Fibroblast of peridontal ligament (primary cell): ENCODE measurements at regions not wholly inside any gene's neighbourhood (a gene's known extent, or its start where the extent isn't known, plus 50 kb on each side); places are given as distances from the start of the nearest gene placed in this dataset.
"Not testable (repeated sequence)": the region's sequence is repeated elsewhere in the genome, so short reads cannot be mapped to it uniquely, and the experiment has no call there.

Source experiments
- DNase-seq: peaks from one replicate; pipeline ENCODE4 v3.0.0-alpha.2; 2010; ENCODE audit errors: extremely low read depth

DNA sequence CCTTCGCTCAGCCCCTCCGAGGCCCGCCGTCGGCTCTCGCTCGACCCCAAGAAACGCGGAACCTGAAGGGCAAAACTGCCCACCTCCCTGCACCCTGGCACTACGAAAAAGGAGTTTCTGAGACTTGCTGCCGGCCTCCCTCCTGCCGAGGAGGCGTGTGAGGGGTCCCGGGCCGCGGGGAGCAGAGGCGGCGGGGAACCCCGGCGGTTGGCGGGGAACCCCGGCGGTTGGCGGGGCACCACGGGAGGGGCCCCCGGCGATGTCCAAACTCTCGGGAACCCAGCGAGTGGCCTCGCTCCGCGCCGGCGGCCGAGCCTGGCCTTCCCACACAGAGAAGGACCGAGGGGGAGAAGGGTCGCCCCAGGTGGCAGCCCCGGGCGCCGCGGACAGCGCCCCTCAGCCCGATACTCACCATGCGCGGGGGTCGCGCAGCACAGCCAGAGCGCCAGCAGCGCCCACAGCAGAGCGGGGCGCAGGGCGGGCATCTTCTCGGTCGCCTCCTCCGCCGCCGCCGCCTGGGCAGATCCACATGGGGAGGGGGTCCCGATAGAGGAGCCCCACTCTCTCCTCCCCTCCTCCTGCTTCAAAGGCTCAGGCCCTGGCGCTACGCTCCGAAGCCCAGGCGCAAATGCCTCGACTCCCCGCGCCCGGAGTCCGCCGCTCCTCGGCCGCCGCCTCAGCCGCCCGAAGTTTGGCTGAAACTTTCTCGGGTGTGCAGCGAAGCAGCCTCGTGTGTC lies 69.4 kb upstream of the NUDT4B start:
- peak; percentile 13 for DNase-seq

DNA sequence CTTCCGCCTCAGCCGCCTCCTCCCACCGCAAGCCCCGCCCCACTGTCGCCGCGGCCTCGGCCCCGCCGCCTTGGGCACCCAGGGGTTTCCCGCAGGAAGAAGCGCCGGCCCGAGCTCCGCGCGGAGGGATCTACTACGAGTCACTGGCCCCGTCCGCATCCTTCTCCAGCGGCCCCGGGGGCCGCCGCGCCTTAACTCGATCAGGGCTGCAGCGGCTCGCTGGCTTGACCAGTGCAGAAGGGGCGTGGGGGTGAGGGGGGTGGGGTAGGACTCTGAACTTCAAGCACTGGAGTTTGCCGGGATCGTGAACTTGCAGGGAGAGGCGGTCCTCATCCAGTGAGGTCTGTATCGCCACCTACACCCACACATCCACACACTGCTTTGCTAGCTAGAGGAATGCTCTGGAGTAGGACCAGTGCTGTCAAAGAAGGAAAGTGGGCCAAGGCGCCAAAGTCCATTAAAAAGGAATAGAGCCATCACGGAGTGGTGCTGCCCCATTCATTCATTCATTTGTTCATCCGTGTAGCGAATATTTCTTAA lies 68.7 kb upstream of the NUDT4B start:
- DNase-seq, result not testable (repeated sequence)

DNA sequence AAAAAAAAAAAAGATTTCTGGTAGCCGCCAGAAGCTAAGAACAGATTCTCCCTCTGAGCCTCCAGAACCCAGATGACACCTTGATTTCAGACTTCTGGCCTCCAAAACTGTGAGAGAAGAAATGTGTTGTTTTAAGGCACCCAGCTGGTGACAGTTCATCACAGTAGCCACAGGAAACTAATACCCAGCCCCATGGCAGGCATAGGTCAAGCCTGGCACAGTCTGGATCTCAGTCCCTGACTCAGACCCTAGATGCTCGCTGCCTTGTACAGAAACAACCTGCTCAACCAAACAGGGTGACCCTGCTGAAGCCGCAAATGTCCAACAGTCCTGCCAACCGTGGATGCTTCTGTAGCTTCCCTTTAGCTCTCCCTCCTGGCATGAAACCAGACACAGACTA lies 61.8 kb upstream of the NUDT4B start:
- not testable (repeated sequence) for DNase-seq

DNA sequence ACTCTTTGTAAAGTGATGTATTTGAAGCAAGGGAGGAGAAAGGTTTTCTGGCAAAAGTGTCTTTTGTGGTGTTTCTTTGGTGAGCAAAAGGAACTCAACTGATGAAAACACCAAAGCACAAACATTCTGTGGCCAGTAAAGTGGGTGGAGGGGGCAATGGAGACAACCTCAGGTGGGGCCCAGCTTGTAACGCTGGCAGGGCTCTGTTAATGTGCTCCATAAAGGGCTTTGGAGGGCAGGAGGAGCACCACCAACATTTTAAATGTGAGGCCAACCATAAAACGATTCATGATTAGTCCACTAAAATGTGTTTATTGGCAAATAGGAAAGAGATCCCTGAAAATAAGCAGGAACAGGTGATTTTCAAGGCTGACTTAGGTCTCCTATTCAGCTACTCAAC lies 61.2 kb upstream of the NUDT4B start:
- DNase-seq, result not testable (repeated sequence)
